Right atrium auricular region (tissue), 2 donors: ENCODE measurements at regions not wholly inside any gene's neighbourhood (a gene's known extent, or its start where the extent isn't known, plus 50 kb on each side); places are given as distances from the start of the nearest gene placed in this dataset.

Experiments
- DNase-seq: peaks from one replicate; pipeline ENCODE4 v3.0.0-alpha.2; 2019; ENCODE audit warnings: low spot score
- H3K27ac ChIP-seq, 2 donors: fragments of 200-600 bp; sonication (generic); 1 replicate in 1 of 2; 2 replicates in 1 of 2; pipeline ENCODE4 v1.5.1; 2016 to 2019
- H3K27me3 ChIP-seq, 2 donors: fragments of 200-600 bp; sonication (generic); one replicate each; pipeline versions ENCODE4 v1.5.1 to v1.6.0; 2017 to 2019
- H3K36me3 ChIP-seq: fragments of 200-600 bp; sonication (generic); one replicate; pipeline ENCODE4 v1.5.1; 2016
- H3K4me1 ChIP-seq, 2 donors: fragments of 200-600 bp; sonication (generic); one replicate each; pipeline versions ENCODE4 v1.5.1 to v1.6.0; 2017 to 2019
- H3K4me3 ChIP-seq, 2 donors: fragments of 200-600 bp; sonication (generic); 1 replicate in 1 of 2; 2 replicates in 1 of 2; pipeline ENCODE4 v1.5.1; 2017 to 2019; ENCODE audit warnings: mild to moderate bottlenecking in 1 of 2, moderate library complexity in 1 of 2
- H3K9me3 ChIP-seq, 2 donors: fragments of 200-600 bp; sonication (generic); one replicate each; pipeline ENCODE4 v1.5.1; 2019
- CTCF ChIP-seq, 2 donors: fragments of 200-600 bp; sonication (generic); IDR thresholded peaks; one replicate each; pipeline ENCODE4 v1.5.1; 2019; ENCODE audit warnings: antibody characterized with exemption in 2 of 2

DNA sequence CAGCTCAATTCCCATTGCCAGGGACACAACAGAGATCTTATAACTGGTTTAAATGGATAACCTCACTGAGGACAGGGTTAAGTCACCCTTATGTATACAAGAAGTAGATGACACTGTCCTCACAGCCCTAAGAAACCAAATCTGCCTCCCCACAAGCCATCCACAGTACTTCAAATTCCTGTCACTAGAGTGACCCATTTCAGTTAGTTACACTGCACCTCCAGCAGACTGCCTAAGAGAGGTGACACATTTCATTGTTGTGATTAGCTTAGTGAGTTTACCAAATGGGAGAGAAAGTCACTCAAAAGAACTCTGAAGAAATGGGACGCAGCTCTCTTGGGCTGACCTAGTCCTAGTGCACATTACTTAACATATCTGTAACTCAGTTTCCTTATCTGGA, 53.6 kb upstream of the HTR1A start:
- TF ChIP-seq CTCF (IDR thresholded peaks at IDR 0.05) = no peak
- no peaks in the 10 kb centered on the region for H3K27me3 ChIP-seq
- H3K4me1 ChIP-seq = no peaks in the 10 kb centered on the region
- no peak overlapping the region for H3K4me3 ChIP-seq
- no peaks in the 10 kb centered on the region for H3K9me3 ChIP-seq
- no peaks in the 10 kb centered on the region for H3K36me3 ChIP-seq
- no peak overlapping the region for H3K27ac ChIP-seq
- DNase-seq = no peak
